GM21528 (cell line): ENCODE measurements at regions not wholly inside any gene's neighbourhood (a gene's known extent, or its start where the extent isn't known, plus 50 kb on each side); places are given as distances from the start of the nearest gene placed in this dataset.
"Not testable (repeated sequence)": the region's sequence is repeated elsewhere in the genome, so short reads cannot be mapped to it uniquely, and the experiment has no call there.

Experiments
- ATAC-seq: cut with Tn5 transposase; IDR thresholded peaks from one replicate; pipeline ENCODE4 v1.9.1; 2021; ENCODE audit warnings: mild to moderate bottlenecking, moderate library complexity; ENCODE audit not compliant: unreplicated experiment, low FRiP score

DNA sequence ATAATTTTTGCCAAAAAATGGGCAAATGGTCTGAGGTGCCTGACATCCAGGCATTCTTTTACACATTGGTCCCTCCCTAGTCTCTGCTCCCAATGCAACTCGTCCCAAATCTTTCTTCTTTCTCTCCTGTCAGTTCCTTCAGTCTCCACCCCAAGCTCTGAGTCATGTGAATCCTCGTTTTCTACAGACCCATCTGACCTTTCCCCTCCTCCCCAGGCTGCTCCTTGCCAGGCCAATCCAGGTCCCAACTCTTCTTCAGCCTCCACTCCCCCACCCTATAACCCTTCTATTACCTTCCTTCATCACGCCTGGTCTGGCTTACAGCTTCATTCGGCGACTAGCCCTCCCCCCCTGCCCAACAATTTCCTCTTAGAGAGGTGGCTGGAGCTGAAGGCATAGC is 55.3 kb downstream of the BBS10 start:
- not testable (repeated sequence) for ATAC-seq

DNA sequence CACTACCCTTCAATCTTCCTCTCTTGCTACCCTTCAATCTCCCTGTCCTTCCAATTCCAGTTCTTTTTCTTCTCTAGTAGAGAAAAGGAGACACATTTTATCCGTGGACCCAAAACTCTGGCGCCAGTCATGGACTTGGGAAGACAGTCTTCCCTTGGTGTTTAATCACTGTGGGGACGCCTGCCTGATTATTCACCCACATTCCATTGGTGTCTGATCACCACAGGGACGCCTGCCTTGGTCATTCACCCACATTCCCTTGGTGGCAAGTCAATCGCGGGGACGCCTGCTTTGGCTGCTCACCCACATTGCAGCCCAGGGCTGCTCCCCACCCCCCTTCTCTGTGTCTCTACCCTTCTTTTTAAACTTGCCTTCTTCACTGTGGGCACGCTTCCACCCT is 55.9 kb downstream of the BBS10 start:
- not testable (repeated sequence) for ATAC-seq

DNA sequence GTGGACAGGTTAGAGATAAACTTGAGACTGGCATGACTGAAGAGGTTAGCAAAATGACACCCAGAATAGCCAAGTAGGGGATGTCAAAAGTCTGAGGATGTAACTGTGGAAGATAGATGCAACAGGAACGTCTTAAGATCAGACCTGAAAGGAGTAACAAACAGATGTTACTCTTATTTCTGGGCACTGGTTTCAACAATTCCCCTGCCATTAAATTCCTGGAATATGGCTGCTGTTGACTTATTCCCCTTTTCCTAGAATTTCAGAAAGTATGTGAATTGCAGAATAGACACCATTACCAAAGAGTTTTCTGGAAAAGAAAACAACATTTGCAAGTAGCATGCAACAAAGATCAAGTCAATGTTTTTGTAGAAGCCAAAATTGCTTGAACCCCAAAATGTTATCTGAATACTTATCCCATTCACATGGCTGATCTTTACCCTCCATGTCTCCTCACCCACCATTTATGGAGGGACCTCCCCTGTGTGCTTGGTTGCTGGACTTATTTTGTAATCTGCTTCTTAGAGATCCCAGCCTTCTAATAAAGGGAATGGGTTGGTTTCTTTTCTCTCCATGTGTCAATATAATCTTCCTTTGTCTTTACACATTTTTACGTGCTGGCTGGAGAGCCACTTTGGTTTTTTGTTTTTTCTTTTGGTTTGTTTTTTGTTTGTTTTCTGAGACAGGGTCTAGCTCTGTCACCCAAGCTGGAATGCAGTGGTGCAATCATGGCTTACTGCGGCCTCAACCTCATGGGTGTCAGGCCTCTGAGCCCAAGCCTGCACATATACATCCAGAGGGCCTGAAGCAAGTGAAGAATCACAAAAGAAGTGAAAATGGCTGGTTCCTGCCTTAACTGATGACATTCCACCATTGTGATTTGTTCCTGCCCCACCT is 57.0 kb downstream of the BBS10 start:
- no peak for ATAC-seq

DNA sequence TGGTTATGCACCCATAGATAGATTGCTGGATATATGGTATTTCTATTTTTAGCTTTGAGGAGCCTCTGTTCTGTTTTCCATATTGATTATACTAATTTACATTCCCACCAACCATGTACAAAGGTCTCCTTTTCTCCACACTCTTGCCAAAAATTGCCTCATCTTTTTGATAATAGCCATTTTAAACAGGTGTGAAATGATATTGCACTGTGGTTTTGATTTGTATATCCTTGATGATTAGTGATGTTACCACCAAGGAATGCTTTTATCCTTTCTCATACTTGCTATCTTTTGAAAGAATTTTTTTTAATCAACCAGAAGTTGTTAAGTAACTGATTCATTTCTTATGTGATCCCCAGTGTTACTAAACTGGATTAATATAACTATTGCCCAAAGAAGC is 60.0 kb downstream of the BBS10 start:
- ATAC-seq = no peak

DNA sequence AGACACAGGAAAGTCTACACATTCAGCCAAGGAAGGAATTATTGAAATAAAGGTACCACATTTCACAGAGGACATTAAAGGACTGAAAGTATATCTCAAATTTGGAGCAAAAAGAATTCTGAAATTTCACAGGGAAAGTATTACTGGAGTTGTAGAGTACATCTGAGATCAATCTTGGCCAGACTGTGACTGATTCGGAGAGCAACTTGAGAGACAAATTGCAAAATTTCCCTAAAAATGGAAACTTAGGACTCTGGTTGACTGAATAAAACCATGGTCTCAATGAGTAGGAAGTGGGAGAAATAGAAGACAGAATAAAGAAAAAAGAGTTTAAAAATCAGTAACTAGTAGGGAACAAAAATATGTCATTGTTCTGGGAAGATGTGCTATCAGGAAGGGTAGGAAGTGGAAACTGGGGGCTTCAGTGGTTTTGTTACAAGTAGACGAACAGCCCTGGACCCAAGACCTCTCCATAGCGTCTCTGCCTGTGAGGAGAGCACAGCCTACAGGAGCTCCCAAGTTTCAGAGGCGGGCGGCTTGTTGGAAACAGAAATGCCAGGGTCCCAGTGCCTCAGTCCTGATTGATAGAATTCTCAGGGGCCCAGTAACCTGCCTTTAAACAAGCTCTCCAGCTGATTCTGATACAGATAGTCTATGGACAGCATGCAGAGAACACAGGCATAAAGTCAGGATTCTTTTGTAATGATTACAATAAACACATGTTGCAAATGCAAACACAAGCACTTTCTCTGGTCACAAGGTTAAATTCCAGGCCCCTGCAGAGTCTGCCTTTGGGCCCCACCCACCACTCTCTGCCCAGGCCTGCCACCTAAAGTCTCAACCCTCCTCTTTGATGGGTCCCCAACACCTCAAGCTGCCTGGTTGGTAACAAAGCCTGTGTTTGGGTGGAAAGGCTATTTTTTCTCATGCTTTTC is 63.1 kb downstream of the BBS10 start:
- no peak for ATAC-seq

DNA sequence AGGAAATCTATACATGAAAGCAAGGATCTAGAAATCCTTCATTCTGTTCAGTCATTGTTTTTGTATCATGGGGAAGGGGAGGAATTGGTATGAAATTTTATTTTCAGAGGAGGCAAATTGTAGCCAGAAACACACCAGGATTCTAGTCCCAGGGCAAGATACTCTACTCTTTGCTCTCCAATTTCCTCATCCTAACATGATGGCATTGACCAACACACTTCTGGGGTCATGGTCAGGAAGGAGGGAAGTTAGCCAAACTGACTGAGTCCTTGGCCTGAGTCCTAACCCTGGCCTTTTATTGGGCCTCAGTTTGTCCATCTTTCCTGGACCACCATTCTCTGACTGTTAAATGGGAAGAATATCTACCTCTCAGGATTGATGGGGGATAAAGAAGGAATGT is 65.5 kb downstream of the BBS10 start:
- no peak for ATAC-seq

DNA sequence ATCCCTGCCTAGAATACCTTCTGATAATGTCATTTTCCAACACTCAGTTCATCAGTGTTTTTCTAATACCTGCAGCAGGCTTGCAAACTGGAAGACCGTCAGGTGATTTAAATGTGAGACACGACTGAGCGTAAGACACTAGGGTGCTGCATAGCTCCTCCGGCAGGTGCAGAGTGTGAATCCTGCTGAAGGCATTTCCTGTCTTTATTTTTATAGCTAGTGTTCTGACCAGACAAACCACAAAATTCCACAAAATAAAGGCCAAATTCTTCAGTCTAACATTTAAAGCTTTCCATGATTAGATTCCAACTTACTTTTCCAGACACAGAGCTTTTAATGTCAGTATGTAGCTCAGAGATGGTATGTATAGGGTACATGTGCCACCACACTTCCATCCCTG is 70.7 kb downstream of the BBS10 start:
- no peak for ATAC-seq

DNA sequence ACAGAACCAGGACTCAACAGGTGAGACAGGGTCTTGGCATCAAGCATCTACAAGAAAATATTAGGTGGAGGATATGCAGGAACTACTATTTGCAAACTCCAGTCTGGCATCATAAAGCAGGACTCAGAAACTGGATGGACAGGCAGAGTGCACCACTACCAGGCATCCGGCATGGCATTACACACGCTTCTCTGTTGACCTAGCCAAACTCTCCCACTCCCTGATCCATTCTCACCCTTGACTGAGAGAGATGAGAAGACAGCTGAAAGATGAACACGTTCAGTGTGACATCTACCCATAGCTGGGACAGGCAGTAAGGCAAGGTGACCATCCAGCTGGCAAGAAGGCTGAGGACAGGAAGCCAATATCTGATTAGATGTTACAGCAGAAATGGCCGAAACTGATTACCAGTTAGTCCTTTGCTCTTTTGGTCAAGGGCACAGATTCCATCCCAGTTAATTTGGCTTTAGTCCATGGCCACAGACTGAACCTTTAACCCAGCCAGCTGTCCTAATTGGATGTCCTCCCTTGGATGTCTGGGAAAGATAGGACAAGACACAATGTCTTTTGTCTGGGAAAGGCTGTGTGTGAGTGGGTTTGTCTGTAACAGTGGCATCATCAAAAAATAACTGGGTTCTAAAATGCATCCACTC is 71.6 kb downstream of the BBS10 start:
- no peak for ATAC-seq

DNA sequence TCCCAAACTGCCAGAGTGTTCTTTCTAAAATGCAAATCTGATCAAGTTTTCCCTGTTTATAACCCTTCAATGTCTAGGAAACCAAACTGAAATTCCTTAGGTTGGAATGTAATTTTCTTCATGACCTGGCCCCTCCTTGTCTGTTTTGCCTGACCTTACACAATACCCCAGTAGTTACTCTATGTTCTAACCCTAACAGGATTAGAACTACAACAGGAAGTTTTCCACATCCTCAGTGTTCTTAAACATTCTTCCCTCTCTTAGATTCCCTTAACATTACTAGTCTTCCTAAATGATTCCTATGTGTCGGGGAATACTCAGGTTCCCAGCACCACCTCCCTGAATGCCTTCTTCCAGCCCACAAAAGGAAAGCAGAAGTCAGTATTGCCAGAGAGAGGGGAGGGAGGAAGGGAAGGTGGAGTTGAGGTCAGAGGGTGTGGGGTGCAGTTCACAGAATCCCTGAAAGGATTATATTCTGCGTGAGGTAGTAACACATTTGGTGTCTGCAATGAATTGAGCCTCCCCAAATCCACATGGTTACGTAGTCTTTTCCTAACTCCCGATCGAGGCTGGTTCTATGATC is 72.6 kb downstream of the BBS10 start:
- ATAC-seq = no peak

DNA sequence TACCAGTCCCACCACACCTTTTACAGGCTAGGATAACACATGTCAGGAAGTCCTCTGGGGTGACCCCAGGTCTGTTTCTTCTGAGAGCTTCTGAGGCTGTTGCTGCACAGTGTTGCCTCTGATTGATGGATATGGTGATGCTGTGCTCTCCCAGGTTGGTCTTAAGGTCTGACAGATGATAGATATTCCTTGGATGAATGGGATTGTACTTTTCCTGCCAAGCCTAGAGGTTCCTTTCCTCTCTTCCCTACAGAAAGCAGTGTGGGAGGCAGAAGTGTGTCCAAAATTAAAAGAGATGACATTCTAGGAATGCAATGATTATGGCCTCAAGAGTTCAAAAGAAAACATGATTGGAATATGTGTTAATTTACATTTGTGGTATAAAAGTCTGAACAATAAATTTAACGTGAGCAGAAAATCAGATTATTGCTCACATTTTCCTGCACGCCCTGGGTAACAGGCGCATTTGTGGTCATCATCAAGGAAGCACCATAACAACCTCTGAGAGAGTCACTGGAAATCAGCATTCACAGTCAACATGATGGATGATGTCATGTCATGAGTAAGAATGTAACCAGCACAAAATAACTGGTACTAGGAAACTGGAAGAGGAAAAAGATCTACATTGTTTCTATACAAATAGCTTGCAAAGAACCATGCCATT is 73.7 kb downstream of the BBS10 start:
- no peak for ATAC-seq

DNA sequence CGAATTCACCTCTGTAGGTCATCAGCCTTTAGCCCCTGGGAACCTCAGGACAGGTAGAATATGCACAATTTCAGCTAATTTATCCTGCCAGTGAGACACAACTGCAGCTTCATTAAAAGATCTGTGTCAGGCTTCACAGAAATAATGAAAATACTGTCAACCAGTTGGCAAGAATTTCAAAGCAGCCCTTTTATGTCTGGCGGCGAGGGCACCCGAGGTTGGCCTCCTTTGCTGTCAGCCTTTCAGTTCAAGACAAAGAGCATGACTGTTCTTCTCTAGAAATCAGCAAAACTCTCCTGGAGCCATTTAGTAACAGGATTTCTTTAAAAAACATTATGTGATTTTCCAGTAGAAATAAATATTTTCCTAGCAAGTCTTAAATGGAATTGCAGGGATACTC is 75.9 kb downstream of the BBS10 start:
- no peak for ATAC-seq

DNA sequence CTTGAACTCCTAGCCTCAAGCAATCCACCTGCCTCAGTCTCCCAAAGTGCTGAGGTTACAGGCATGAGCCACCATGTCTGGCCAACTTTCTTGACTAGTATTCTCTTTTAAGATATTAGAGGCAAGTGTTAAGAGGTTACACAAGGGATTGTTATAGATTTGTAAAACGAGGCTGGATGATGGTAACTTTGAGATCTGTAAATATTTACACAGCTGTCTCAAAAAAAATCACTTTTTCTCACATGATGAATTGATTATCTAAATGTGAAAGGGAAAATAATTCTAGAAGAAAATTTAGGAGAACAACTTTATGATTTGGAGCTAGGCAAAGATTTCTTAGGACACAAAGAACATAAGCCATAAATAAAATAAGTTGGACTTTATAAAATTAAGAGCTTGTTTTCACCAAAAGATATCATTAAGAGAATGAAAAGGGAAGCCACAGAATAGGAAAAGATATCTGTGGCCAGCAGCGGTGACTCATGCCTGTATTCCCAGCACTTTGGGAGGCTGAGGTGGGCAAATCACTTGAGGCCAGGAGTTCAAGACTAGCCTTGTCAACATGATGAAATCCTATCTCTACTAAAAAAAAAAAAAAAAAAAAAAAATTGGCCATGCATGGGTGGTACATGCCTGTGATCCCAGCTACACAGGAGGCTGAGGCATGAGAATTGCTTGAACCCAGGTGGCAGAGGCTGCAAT is 77.4 kb downstream of the BBS10 start:
- no peak for ATAC-seq

DNA sequence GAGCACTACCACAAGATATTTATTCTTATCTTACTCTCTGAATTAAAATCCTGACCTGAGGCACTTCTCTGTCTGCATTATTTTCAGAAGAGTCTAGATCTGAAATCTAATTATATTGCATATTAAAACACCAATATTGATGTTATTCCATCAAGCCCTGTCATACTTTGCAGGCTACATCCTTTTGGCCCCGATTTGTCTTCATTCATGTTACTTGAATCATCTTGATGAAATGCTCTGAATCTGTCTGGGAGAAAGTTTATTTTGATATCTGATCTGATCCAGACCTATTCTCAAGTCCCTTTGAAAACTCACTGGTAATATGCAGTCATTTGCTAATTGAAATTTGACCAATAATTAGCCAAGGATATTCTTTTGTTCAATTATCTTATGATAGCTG is 79.9 kb downstream of the BBS10 start:
- no peak for ATAC-seq

DNA sequence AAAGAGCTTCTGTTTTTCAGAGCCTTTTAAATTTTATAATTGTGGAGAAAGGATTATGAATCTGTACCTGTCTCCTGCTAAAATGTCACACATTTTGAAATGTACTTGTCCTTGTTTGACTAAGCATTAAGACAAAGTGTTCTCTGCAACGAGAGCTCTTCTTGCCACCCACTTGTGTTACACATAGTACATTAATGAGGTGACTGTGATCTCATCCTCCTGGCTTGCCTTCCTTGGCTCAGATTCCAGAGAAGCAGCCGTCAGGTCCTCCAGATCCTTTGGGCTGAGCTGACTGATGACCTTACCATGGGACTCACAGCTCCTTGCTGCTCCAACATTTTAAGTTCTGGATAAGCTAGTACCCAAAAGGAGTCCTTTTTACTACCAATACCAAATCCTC is 81.4 kb downstream of the BBS10 start:
- no peak for ATAC-seq

DNA sequence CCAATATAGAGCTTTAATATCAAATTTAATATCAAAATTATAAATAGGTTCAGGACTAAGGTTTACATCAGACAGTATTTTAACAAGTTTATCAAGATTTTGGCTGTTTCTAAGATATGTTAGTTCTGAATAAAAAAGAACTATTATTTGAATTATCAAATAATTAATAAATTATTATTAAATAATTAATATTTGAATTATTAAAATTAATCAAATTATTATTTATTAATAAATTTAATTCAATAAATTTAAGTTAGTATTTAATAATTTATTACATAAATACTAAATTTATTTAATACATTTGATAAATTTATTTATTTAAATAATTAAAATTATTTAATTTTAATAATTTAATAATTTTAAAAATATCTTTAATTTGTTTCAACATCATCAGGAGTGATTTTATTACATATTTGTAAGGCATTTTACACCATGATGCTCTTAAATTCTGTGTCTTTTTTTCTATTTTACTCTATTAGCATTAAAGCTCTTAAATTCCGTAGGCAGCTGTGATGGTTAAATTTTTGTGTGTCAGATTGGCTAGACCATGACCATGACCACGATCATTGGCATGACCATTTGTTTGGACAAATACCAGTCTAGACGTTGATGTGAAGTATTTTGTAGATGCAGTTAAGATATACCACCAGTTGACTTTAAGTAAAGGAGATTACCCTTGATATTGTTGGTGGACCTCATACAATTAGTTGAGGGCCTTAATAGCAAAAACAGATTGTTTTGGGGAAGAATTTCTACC is 82.6 kb downstream of the BBS10 start:
- no peak for ATAC-seq

DNA sequence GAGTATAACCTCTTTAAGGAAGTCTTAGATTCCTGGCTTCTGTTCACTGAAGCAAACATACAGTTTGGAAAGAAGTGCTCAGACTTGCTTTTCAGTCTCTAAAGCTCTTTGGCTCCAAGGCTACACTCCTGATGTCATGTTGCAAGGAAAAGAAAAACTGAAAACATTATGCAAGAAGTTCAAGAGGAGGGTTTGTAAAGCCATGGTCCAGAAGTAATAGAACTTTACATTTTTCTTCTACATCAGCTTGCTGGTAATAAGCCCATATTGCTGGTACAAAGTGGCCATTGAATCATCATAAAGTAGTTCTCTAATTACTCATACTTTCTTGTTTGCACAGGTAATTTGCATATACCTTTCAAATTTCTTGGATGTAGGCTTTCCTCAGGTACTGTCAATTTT is 83.6 kb downstream of the BBS10 start:
- ATAC-seq = no peak

DNA sequence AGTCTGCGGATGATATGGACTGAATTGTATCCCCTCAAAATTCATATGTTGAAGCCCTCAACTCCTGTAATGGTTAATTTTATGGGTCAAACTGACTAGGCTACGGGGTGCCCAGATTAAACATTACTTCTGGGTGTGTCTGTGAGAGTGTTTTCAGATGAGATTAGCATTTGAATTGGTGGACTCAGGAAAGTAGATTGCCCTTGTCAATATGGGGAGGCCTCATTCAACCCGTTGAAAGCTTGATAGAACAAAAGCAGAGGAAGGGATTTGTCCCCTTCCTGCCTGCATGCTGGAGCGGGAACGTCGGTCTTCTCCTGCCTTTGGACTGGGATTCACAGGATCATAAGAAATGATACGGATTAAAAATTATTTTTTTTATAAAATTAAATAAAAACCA is 84.5 kb downstream of the BBS10 start:
- no peak for ATAC-seq

DNA sequence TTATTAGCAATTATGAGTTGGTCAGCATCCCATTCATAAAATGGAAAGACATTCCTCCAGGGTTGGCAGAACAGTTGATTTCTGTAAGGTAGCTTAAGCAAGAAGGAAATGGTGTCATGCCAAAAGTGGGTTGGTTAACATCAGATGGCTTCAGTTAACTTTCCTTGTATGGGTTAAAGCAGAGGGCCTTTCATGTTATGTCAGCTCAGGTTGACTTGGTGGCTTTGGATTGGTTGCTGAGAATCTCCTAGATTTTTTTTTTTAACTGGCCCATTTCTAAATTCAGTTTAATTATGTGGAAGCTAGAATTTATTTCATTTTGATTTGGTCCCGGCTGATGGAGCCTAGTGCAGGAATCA is 87.8 kb downstream of the BBS10 start:
- no peak for ATAC-seq
